ENCODE measurements at regions not wholly inside any gene's neighbourhood (a gene's known extent, or its start where the extent isn't known, plus 50 kb on each side); places are given as distances from the start of the nearest gene placed in this dataset.
"Not testable (repeated sequence)": the region's sequence is repeated elsewhere in the genome, so short reads cannot be mapped to it uniquely, and the experiment has no call there.

- H3K36me3 ChIP-seq (ENCODE audit: control insufficient read depth in 1 of 2, insufficient read depth in 2 of 2, low read length in 1 of 2) = no peaks in the 10 kb centered on the region
- no peak overlapping the region for H3K4me3 ChIP-seq (ENCODE audit: low read length in 2 of 2)
- ATAC-seq (ENCODE audit: low FRiP score) (no peak), DNase-seq (no peak)
- intact Hi-C loops (cut with DNase I) = no loop called here
- no peaks in the 10 kb centered on the region for H3K9me3 ChIP-seq (ENCODE audit: control insufficient read depth, low read length)
- no peaks in the 10 kb centered on the region for H3K4me1 ChIP-seq (ENCODE audit: control insufficient read depth in 1 of 2, insufficient read depth in 2 of 2, low read length in 2 of 2)
- no peaks in the 10 kb centered on the region for H3K27me3 ChIP-seq (ENCODE audit: control insufficient read depth in 1 of 2, insufficient read depth in 2 of 2, low read length in 1 of 2)
- no peak overlapping the region for H3K27ac ChIP-seq (ENCODE audit: low read depth in 1 of 2, low read length in 2 of 2)
Measured at GRCh38 chr20:12729326-12729725, 279.4 kb upstream of the SPTLC3 start.

GRCh38 chr20:12733811-12734210 lies 275.0 kb upstream of the SPTLC3 start:
- H3K4me3 ChIP-seq (ENCODE audit: low read length in 2 of 2) = no peak overlapping the region
- no peak overlapping the region for H3K27ac ChIP-seq (ENCODE audit: low read depth in 1 of 2, low read length in 2 of 2)
- no peaks in the 10 kb centered on the region for H3K36me3 ChIP-seq (ENCODE audit: control insufficient read depth in 1 of 2, insufficient read depth in 2 of 2, low read length in 1 of 2)
- DNase-seq = no peak
- intact Hi-C loops (cut with DNase I) = no loop called here
- H3K27me3 ChIP-seq (ENCODE audit: control insufficient read depth in 1 of 2, insufficient read depth in 2 of 2, low read length in 1 of 2) = no peaks in the 10 kb centered on the region
- no peak for ATAC-seq (ENCODE audit: low FRiP score)
- no peaks in the 10 kb centered on the region for H3K9me3 ChIP-seq (ENCODE audit: control insufficient read depth, low read length)
- H3K4me1 ChIP-seq (ENCODE audit: control insufficient read depth in 1 of 2, insufficient read depth in 2 of 2, low read length in 2 of 2) = peaks cover 5 to 10% of the 10 kb centered on the region in 2 donors
- WGBS, 2 donors = 48 to 54% methylated on average over 3 of the region's 3 CpGs

GRCh38 chr20:12737497-12737896 lies 271.3 kb upstream of the SPTLC3 start:
- intact Hi-C loops (cut with DNase I) = no loop called here
- Histone ChIP-seq H3K9me3 (ENCODE audit: control insufficient read depth, low read length) (no peaks in the 10 kb centered on the region), H3K4me1 (ENCODE audit: control insufficient read depth in 1 of 2, insufficient read depth in 2 of 2, low read length in 2 of 2) (peaks cover 5 to 13% of the 10 kb centered on the region in 2 donors), H3K27me3 (ENCODE audit: control insufficient read depth in 1 of 2, insufficient read depth in 2 of 2, low read length in 1 of 2) (no peaks in the 10 kb centered on the region), H3K36me3 (ENCODE audit: control insufficient read depth in 1 of 2, insufficient read depth in 2 of 2, low read length in 1 of 2) (no peaks in the 10 kb centered on the region), H3K4me3 (ENCODE audit: low read length in 2 of 2) (no peak overlapping the region), H3K27ac (ENCODE audit: low read depth in 1 of 2, low read length in 2 of 2) (peak overlapping the region; percentile 98 to 100)
- WGBS, 2 donors = 20 to 21% methylated on average over 4 of the region's 4 CpGs
- DNase-seq (no peak), ATAC-seq (ENCODE audit: low FRiP score) (no peak)

- Histone ChIP-seq H3K4me3 (ENCODE audit: low read length in 2 of 2) (no peak overlapping the region), H3K27ac (ENCODE audit: low read depth in 1 of 2, low read length in 2 of 2) (peak overlapping the region; percentile 98 to 100), H3K4me1 (ENCODE audit: control insufficient read depth in 1 of 2, insufficient read depth in 2 of 2, low read length in 2 of 2) (peaks cover 5 to 13% of the 10 kb centered on the region in 2 donors), H3K27me3 (ENCODE audit: control insufficient read depth in 1 of 2, insufficient read depth in 2 of 2, low read length in 1 of 2) (no peaks in the 10 kb centered on the region), H3K36me3 (ENCODE audit: control insufficient read depth in 1 of 2, insufficient read depth in 2 of 2, low read length in 1 of 2) (no peaks in the 10 kb centered on the region), H3K9me3 (ENCODE audit: control insufficient read depth, low read length) (no peaks in the 10 kb centered on the region)
- WGBS, 2 donors = 5 to 17% methylated on average over 2 of the region's 2 CpGs
- intact Hi-C loops (cut with DNase I) = no loop called here
- DNase-seq (no peak), ATAC-seq (ENCODE audit: low FRiP score) (peak; percentile 75)
Measured at GRCh38 chr20:12737900-12738299, 270.9 kb upstream of the SPTLC3 start.

- Histone ChIP-seq H3K4me3 (ENCODE audit: low read length in 2 of 2) (no peak overlapping the region), H3K4me1 (ENCODE audit: control insufficient read depth in 1 of 2, insufficient read depth in 2 of 2, low read length in 2 of 2) (peaks cover 5 to 13% of the 10 kb centered on the region in 2 donors), H3K9me3 (ENCODE audit: control insufficient read depth, low read length) (no peaks in the 10 kb centered on the region), H3K27ac (ENCODE audit: low read depth in 1 of 2, low read length in 2 of 2) (no peak overlapping the region), H3K27me3 (ENCODE audit: control insufficient read depth in 1 of 2, insufficient read depth in 2 of 2, low read length in 1 of 2) (no peaks in the 10 kb centered on the region), H3K36me3 (ENCODE audit: control insufficient read depth in 1 of 2, insufficient read depth in 2 of 2, low read length in 1 of 2) (no peaks in the 10 kb centered on the region)
- DNase-seq = no peak
- ATAC-seq (ENCODE audit: low FRiP score) = no peak
- 90% methylated on average over 5 of the region's 5 CpGs for WGBS, 2 donors
- intact Hi-C loops (cut with DNase I) = no loop called here
Measured at GRCh38 chr20:12740647-12741046, 268.1 kb upstream of the SPTLC3 start.

GRCh38 chr20:12744037-12744436 lies 264.7 kb upstream of the SPTLC3 start:
- DNase-seq (no peak), ATAC-seq (ENCODE audit: low FRiP score) (no peak)
- H3K27me3 ChIP-seq (ENCODE audit: control insufficient read depth in 1 of 2, insufficient read depth in 2 of 2, low read length in 1 of 2) = no peaks in the 10 kb centered on the region
- no peak overlapping the region for H3K4me3 ChIP-seq (ENCODE audit: low read length in 2 of 2)
- H3K27ac ChIP-seq (ENCODE audit: low read depth in 1 of 2, low read length in 2 of 2) = no peak overlapping the region
- H3K36me3 ChIP-seq (ENCODE audit: control insufficient read depth in 1 of 2, insufficient read depth in 2 of 2, low read length in 1 of 2) = no peaks in the 10 kb centered on the region
- intact Hi-C loops (cut with DNase I) = no loop called here
- no peaks in the 10 kb centered on the region for H3K9me3 ChIP-seq (ENCODE audit: control insufficient read depth, low read length)
- WGBS, 2 donors = 54 to 83% methylated on average over 2 of the region's 2 CpGs
- peaks cover 0 to 3% of the 10 kb centered on the region in 2 donors for H3K4me1 ChIP-seq (ENCODE audit: control insufficient read depth in 1 of 2, insufficient read depth in 2 of 2, low read length in 2 of 2)

GRCh38 chr20:12748359-12748994 lies 260.3 kb upstream of the SPTLC3 start:
- WGBS, 2 donors = 58 to 59% methylated on average over 1 of the region's 1 CpG

GRCh38 chr20:12750221-12750620 lies 258.6 kb upstream of the SPTLC3 start:
- Histone ChIP-seq H3K27ac (ENCODE audit: low read depth in 1 of 2, low read length in 2 of 2) (no peak overlapping the region), H3K4me3 (ENCODE audit: low read length in 2 of 2) (no peak overlapping the region), H3K27me3 (ENCODE audit: control insufficient read depth in 1 of 2, insufficient read depth in 2 of 2, low read length in 1 of 2) (no peaks in the 10 kb centered on the region), H3K9me3 (ENCODE audit: control insufficient read depth, low read length) (peaks cover 2% of the 10 kb centered on the region), H3K4me1 (ENCODE audit: control insufficient read depth in 1 of 2, insufficient read depth in 2 of 2, low read length in 2 of 2) (no peaks in the 10 kb centered on the region), H3K36me3 (ENCODE audit: control insufficient read depth in 1 of 2, insufficient read depth in 2 of 2, low read length in 1 of 2) (no peaks in the 10 kb centered on the region)
- intact Hi-C loops (cut with DNase I) = no loop called here
- 76% methylated on average over 6 of the region's 6 CpGs for whole genome bisulfite sequencing, 2 donors
- no peak for DNase-seq
- no peak for ATAC-seq (ENCODE audit: low FRiP score)

More at GRCh38 chr20:12748359-12748994, 260.3 kb upstream of the SPTLC3 start:
- intact Hi-C loops (cut with DNase I) = no loop called here
- H3K36me3 ChIP-seq (ENCODE audit: control insufficient read depth in 1 of 2, insufficient read depth in 2 of 2, low read length in 1 of 2) = no peaks in the 10 kb centered on the region
- H3K27me3 ChIP-seq (ENCODE audit: control insufficient read depth in 1 of 2, insufficient read depth in 2 of 2, low read length in 1 of 2) = no peaks in the 10 kb centered on the region
- no peak overlapping the region for H3K4me3 ChIP-seq (ENCODE audit: low read length in 2 of 2)
- ATAC-seq (ENCODE audit: low FRiP score) = no peak
- no peaks in the 10 kb centered on the region for H3K4me1 ChIP-seq (ENCODE audit: control insufficient read depth in 1 of 2, insufficient read depth in 2 of 2, low read length in 2 of 2)
- no peak for DNase-seq
- no peak overlapping the region for H3K27ac ChIP-seq (ENCODE audit: low read depth in 1 of 2, low read length in 2 of 2)
- peaks cover 2% of the 10 kb centered on the region for H3K9me3 ChIP-seq (ENCODE audit: control insufficient read depth, low read length)

GRCh38 chr20:12752900-12753693 lies 255.7 kb upstream of the SPTLC3 start:
- H3K27me3 ChIP-seq (ENCODE audit: control insufficient read depth in 1 of 2, insufficient read depth in 2 of 2, low read length in 1 of 2); ATAC-seq (ENCODE audit: low FRiP score); H3K27ac ChIP-seq (ENCODE audit: low read depth in 1 of 2, low read length in 2 of 2); intact Hi-C loops (cut with DNase I); H3K36me3 ChIP-seq (ENCODE audit: control insufficient read depth in 1 of 2, insufficient read depth in 2 of 2, low read length in 1 of 2); H3K9me3 ChIP-seq (ENCODE audit: control insufficient read depth, low read length); DNase-seq; H3K4me1 ChIP-seq (ENCODE audit: control insufficient read depth in 1 of 2, insufficient read depth in 2 of 2, low read length in 2 of 2); H3K4me3 ChIP-seq (ENCODE audit: low read length in 2 of 2): not testable (repeated sequence)
- 73 to 83% methylated on average over 9 of the region's 9 CpGs for WGBS, 2 donors

All from aorta (tissue), 5 donors.